PC-3 (cell line): ENCODE measurements at regions not wholly inside any gene's neighbourhood (a gene's known extent, or its start where the extent isn't known, plus 50 kb on each side); places are given as distances from the start of the nearest gene placed in this dataset.

ENCODE experiments used
- ATAC-seq: fragments of 200-7000 bp; cut with Tn5 transposase; 2 replicates; pipeline ENCODE4 v1.9.1; 2020; ENCODE audit warnings: mild to moderate bottlenecking, moderate library complexity
- BruUV-seq: library from RNA; stranded (reverse); fragments of 400-500 nt; replicated peaks from 2 replicates; lab custom pipeline; 2021; lab: Mats Ljungman, UMichigan
- CTCF ChIA-PET: fragments of 300-600 bp; sonication (Branson Sonifier 250); formaldehyde crosslinking; loops from one replicate; lab custom pipeline; 2022; ENCODE audit warnings: antibody characterized with exemption; lab: Charles Lee
- POLR2A ChIA-PET: fragments of 300-600 bp; sonication (Branson Sonifier 250); formaldehyde crosslinking; loops from one replicate; lab custom pipeline; 2022; ENCODE audit warnings: antibody characterized with exemption; ENCODE audit not compliant: unreplicated experiment; lab: Charles Lee
- DNase-seq: peaks from one replicate; pipeline ENCODE4 v3.0.0-alpha.2; 2015
- H2AFZ ChIP-seq: fragments of 300-600 bp; sonication (generic); 2 replicates; pipeline ENCODE4 v1.6.0; 2016; ENCODE audit warnings: antibody characterized with exemption, low read length
- H3F3A ChIP-seq: fragments of 300-600 bp; sonication (generic); one replicate; pipeline ENCODE4 v1.6.0; 2017; ENCODE audit warnings: antibody characterized with exemption, low read length, control low read depth, mild to moderate bottlenecking; ENCODE audit not compliant: unreplicated experiment
- H3K27ac ChIP-seq: fragments of 300-600 bp; sonication (generic); 2 replicates; pipeline ENCODE4 v1.5.1; 2016; ENCODE audit warnings: mild to moderate bottlenecking, low read length
- H3K27me3 ChIP-seq: fragments of 300-600 bp; sonication (generic); 2 replicates; pipeline ENCODE4 v1.6.1; 2016; ENCODE audit warnings: low read length, mixed read lengths
- H3K36me3 ChIP-seq: fragments of 300-600 bp; sonication (generic); 2 replicates; pipeline ENCODE4 v1.6.1; 2016; ENCODE audit warnings: low read depth, mixed run types, low read length, mixed read lengths
- H3K4me1 ChIP-seq: fragments of 300-600 bp; sonication (generic); 2 replicates; pipeline ENCODE4 v1.5.1; 2016; ENCODE audit warnings: low read length; ENCODE audit not compliant: insufficient read depth
- H3K4me2 ChIP-seq: fragments of 300-600 bp; sonication (generic); 2 replicates; pipeline ENCODE4 v1.6.0; 2016; ENCODE audit warnings: low read length
- H3K4me3 ChIP-seq: fragments of 300-600 bp; sonication (generic); 2 replicates; pipeline ENCODE4 v1.5.1; 2016; ENCODE audit warnings: mild to moderate bottlenecking, low read length, mixed read lengths
- H3K79me2 ChIP-seq: fragments of 300-600 bp; sonication (generic); 2 replicates; pipeline ENCODE4 v1.6.1; 2017; ENCODE audit warnings: low read length, mixed read lengths
- H3K9ac ChIP-seq: fragments of 300-600 bp; sonication (generic); 2 replicates; pipeline ENCODE4 v1.6.0; 2016; ENCODE audit warnings: mild to moderate bottlenecking, low read length
- H3K9me2 ChIP-seq: fragments of 300-600 bp; sonication (generic); replicated peaks from 2 replicates; pipeline ENCODE4 v1.6.1; 2016; ENCODE audit warnings: mixed run types, low read length, mixed read lengths
- H3K9me3 ChIP-seq: fragments of 300-600 bp; sonication (generic); 2 replicates; pipeline ENCODE4 v1.6.1; 2016; ENCODE audit warnings: low read length, mixed read lengths
- H4K20me1 ChIP-seq: fragments of 300-600 bp; sonication (generic); 2 replicates; pipeline ENCODE4 v1.6.1; 2016; ENCODE audit warnings: low read length, mixed read lengths
- EZH2 ChIP-seq: fragments of 300-600 bp; sonication (generic); IDR thresholded peaks from one replicate; pipeline ENCODE4 v1.6.1; 2017; ENCODE audit warnings: antibody characterized with exemption, mild to moderate bottlenecking, low read length; ENCODE audit not compliant: unreplicated experiment
- EZH2phosphoT487 ChIP-seq: fragments of 300-600 bp; sonication (generic); IDR thresholded peaks from 2 replicates; pipeline ENCODE4 v1.6.1; 2018; ENCODE audit warnings: mild to moderate bottlenecking, antibody characterized with exemption, low read length, borderline replicate concordance
- intact Hi-C: fragments of 100-400 bp; cut with micrococcal nuclease; formaldehyde crosslinking; loops from 2 replicates; pipeline ENCODE4 v1.9.0; 2023
- TF ChIP-seq, protein P1 (sequence below): fragments of 300-600 bp; sonication (generic); conservative IDR thresholded peaks from 2 replicates; pipeline ENCODE4 v1.5.1; 2017; ENCODE audit warnings: antibody characterized with exemption, low read depth, mild to moderate bottlenecking, low read length

DNA sequence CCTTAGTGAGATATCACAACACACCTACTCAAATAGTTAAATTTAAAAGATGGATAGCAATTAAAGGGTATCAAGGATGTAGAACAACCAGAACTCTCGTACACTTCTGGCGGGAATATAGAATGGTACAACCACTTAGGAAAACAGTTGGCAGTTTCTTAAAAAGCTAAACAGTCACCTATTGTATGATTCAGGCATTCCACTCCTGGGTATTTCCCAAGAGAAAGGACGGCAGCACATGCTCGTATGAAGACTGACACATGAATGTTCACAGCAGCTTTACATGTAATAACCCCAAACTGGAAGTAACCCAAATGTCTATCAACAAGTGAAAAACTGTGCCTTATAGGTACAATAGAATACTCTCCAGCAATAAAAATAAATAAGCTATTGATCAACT, 465.2 kb downstream of the VRK1 start:
- Histone ChIP-seq H3K4me2 (no peak overlapping the region), H3K9me3 (peaks cover 5% of the 10 kb centered on the region; the same call in 1 of the 2 replicates), H3K36me3 (no peaks in the 10 kb centered on the region), H4K20me1 (no peaks in the 10 kb centered on the region), H3K9ac (no peak overlapping the region), H3K79me2 (no peaks in the 10 kb centered on the region), H3K9me2 (no peaks in the 10 kb centered on the region), H2AFZ (no peak overlapping the region), H3K27ac (no peak overlapping the region), H3K4me1 (peaks cover 34% of the 10 kb centered on the region), H3K27me3 (no peaks in the 10 kb centered on the region), H3F3A (peaks cover 5% of the 10 kb centered on the region), H3K4me3 (no peak overlapping the region)
- BruUV-seq = no TSS peak
- intact Hi-C loops = no loop called here
- DNase-seq = no peak
- TF ChIP-seq EZH2phosphoT487 = no peak
- TF ChIP-seq, protein P1, sequence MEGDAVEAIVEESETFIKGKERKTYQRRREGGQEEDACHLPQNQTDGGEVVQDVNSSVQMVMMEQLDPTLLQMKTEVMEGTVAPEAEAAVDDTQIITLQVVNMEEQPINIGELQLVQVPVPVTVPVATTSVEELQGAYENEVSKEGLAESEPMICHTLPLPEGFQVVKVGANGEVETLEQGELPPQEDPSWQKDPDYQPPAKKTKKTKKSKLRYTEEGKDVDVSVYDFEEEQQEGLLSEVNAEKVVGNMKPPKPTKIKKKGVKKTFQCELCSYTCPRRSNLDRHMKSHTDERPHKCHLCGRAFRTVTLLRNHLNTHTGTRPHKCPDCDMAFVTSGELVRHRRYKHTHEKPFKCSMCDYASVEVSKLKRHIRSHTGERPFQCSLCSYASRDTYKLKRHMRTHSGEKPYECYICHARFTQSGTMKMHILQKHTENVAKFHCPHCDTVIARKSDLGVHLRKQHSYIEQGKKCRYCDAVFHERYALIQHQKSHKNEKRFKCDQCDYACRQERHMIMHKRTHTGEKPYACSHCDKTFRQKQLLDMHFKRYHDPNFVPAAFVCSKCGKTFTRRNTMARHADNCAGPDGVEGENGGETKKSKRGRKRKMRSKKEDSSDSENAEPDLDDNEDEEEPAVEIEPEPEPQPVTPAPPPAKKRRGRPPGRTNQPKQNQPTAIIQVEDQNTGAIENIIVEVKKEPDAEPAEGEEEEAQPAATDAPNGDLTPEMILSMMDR = no peak
- TF ChIP-seq EZH2 = no peak
- ChIA-PET CTCF (no interaction called here), POLR2A (no interaction called here)
- ATAC-seq = no peak

GRCh38 chr14:97264516-97265230, 467.5 kb downstream of the VRK1 start:
- no peaks in the 10 kb centered on the region for H3K9me2 ChIP-seq
- POLR2A ChIA-PET = no interaction called here
- H3F3A ChIP-seq = peaks cover 5% of the 10 kb centered on the region
- H3K79me2 ChIP-seq = no peaks in the 10 kb centered on the region
- ATAC-seq (peak; percentile 73), DNase-seq (peak; percentile 93)
- peak overlapping the region; percentile 14; the same call in 1 of the 2 replicates for H3K4me3 ChIP-seq
- peaks cover 5% of the 10 kb centered on the region; the same call in 1 of the 2 replicates for H3K9me3 ChIP-seq
- no TSS peak for BruUV-seq
- CTCF ChIA-PET = no interaction called here
- intact Hi-C loops = loop anchor here (2.0 kb wide), 1 partner anchor 158 kb away; no protein-coding TSS in a partner anchor
- H3K27me3 ChIP-seq = no peaks in the 10 kb centered on the region
- peaks cover 44% of the 10 kb centered on the region for H3K4me1 ChIP-seq
- peak overlapping the region; percentile 67 for H3K4me2 ChIP-seq
- 0 out of 2 replicates have a peak overlapping the region, but pooled peaks have one; percentile 15 for H2AFZ ChIP-seq
- TF ChIP-seq EZH2phosphoT487 (no peak), EZH2 (no peak)
- TF ChIP-seq, protein P1 = no peak
- H3K36me3 ChIP-seq = no peaks in the 10 kb centered on the region
- H3K9ac ChIP-seq = peak overlapping the region; percentile 32; the same call in 1 of the 2 replicates
- H3K27ac ChIP-seq = peak overlapping the region; percentile 87
- H4K20me1 ChIP-seq = no peaks in the 10 kb centered on the region

DNA sequence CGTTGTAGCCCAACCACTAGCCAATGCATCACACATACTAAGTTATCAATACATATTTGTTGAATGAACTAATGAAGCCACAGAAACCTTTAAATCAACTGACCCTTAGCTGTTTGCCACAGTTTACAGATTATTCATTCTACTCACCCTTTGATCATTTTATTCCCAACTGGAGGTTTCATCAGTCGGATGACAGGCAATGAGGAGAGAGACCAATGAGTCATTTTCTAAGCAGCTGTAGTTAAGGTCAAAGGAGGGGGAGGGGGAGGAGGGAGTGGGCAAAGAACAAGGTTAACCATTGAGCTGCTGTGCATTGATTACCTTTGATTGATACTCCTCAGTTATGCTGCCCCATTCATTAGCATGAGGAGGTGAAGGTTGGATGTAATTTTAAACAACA, 469.5 kb downstream of the VRK1 start:
- peaks cover 5% of the 10 kb centered on the region for H3F3A ChIP-seq
- no peaks in the 10 kb centered on the region for H3K79me2 ChIP-seq
- peaks cover 4% of the 10 kb centered on the region; the same call in 1 of the 2 replicates for H3K9me3 ChIP-seq
- H3K36me3 ChIP-seq = no peaks in the 10 kb centered on the region
- ATAC-seq (peak; percentile 26), DNase-seq (peak; percentile 92)
- ChIA-PET POLR2A (interaction anchor here (0.6 kb wide), 1 partner anchor 103 kb away, joined by 12 read pairs; no protein-coding TSS in a partner anchor), CTCF (no interaction called here)
- intact Hi-C loops = no loop called here
- no peaks in the 10 kb centered on the region for H3K27me3 ChIP-seq
- no peaks in the 10 kb centered on the region for H3K9me2 ChIP-seq
- peaks cover 49% of the 10 kb centered on the region for H3K4me1 ChIP-seq
- no peak for TF ChIP-seq EZH2
- TF ChIP-seq, protein P1 = no peak
- no peak for TF ChIP-seq EZH2phosphoT487
- peak overlapping the region; percentile 87 for H3K27ac ChIP-seq
- no peaks in the 10 kb centered on the region for H4K20me1 ChIP-seq
- no TSS peak for BruUV-seq
- H2AFZ ChIP-seq = no peak overlapping the region
- no peak overlapping the region for H3K4me3 ChIP-seq
- peak overlapping the region; percentile 64 for H3K4me2 ChIP-seq
- peak overlapping the region; percentile 46 for H3K9ac ChIP-seq
